ENCODE measurements at regions not wholly inside any gene's neighbourhood (a gene's known extent, or its start where the extent isn't known, plus 50 kb on each side); places are given as distances from the start of the nearest gene placed in this dataset.

DNA sequence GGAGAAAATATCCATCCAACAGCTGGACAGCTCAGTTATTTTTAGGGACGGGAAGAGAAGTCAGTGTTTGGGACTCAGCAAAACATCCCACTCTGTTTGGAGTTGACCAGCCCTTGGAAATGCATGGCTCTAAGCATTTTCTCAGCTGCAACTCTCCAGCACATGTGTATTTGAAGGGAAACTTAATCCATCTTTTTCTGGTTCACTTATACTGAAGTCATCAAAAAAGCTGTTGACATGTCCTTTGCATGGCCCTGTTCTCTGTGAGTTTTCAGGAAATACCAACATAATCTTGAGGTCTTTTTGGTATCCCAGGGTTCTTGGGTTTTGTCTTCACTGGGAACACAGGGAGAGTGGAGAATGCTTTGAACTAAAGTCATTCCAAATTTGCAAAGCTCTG is 91.9 kb upstream of the CELF4 start (continued):
- no peak for TF ChIP-seq STAT1 (IDR thresholded peaks at IDR 0.05; ENCODE audit: unreplicated experiment)
- no peak for TF ChIP-seq NANOG (IDR thresholded peaks at IDR 0.05; ENCODE audit: borderline replicate concordance)
- no peak for TF ChIP-seq EZH2 (IDR thresholded peaks at IDR 0.05; ENCODE audit: low read depth, unreplicated experiment)
- TF ChIP-seq, protein P1, sequence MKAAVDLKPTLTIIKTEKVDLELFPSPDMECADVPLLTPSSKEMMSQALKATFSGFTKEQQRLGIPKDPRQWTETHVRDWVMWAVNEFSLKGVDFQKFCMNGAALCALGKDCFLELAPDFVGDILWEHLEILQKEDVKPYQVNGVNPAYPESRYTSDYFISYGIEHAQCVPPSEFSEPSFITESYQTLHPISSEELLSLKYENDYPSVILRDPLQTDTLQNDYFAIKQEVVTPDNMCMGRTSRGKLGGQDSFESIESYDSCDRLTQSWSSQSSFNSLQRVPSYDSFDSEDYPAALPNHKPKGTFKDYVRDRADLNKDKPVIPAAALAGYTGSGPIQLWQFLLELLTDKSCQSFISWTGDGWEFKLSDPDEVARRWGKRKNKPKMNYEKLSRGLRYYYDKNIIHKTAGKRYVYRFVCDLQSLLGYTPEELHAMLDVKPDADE (IDR thresholded peaks at IDR 0.05), result no peak
- TF ChIP-seq ZNF331 (CRISPR knock-in tag; IDR thresholded peaks at IDR 0.05; ENCODE audit: low read depth), result no peak

DNA sequence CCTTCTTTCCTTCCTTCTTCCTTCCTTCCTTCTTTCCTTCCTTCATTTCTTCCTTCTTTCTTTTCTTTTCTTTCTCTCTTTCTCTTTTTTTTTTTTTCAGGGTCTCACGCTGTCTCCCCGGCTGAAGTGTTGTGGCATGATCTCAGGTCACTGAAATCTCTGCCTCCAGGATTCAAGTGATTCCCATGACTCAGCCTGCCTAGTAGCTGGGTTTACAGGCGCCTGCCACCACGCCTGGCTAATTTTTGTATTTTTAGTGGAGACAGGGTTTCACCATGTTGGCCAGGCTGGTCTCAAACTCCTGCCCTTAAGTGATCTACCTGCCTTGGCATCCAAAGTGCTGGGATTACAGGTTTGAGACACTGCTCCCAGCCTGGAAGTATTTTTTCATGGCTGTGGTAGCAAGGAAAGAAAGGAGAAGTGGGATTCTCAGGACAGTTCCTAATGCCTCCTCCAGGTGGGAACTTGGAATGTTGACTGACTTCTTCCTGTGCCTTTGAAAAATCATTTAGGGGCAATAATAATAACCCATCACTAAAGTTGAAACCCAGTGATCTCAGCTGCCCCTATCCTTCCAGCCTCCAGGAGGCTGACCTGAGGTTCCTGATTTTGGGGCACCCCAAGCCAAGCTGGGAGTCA is 89.3 kb upstream of the CELF4 start:
- Mint-ChIP-seq H3K4me3 (no peak overlapping the region), H3K27ac (no peak overlapping the region), H3K27me3 (ENCODE audit: insufficient read depth, low read depth, poor library complexity) (peaks cover 5% of the 10 kb centered on the region), H3K9me3 (peaks cover 4% of the 10 kb centered on the region; the same call in 1 of the 3 replicates), H3K4me1 (peaks cover 18% of the 10 kb centered on the region), H3K36me3 (ENCODE audit: low read depth) (no peaks in the 10 kb centered on the region; the same call in 2 of the 3 replicates)
- TF ChIP-seq, protein P2, sequence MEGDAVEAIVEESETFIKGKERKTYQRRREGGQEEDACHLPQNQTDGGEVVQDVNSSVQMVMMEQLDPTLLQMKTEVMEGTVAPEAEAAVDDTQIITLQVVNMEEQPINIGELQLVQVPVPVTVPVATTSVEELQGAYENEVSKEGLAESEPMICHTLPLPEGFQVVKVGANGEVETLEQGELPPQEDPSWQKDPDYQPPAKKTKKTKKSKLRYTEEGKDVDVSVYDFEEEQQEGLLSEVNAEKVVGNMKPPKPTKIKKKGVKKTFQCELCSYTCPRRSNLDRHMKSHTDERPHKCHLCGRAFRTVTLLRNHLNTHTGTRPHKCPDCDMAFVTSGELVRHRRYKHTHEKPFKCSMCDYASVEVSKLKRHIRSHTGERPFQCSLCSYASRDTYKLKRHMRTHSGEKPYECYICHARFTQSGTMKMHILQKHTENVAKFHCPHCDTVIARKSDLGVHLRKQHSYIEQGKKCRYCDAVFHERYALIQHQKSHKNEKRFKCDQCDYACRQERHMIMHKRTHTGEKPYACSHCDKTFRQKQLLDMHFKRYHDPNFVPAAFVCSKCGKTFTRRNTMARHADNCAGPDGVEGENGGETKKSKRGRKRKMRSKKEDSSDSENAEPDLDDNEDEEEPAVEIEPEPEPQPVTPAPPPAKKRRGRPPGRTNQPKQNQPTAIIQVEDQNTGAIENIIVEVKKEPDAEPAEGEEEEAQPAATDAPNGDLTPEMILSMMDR (conservative IDR thresholded peaks at IDR 0.05; ENCODE audit: low read depth in 2 of 2), result peak in 1 of 2 experiments; percentile 11; a peak in 1 of 4 replicates
- no peak for TF ChIP-seq EZH2phosphoT487 (IDR thresholded peaks at IDR 0.05; ENCODE audit: unreplicated experiment)
- Histone ChIP-seq H4K20me1 (replicated peaks; ENCODE audit: insufficient read depth) (no peaks in the 10 kb centered on the region), H3K27ac (ENCODE audit: low read depth) (no peak overlapping the region), H3K79me2 (replicated peaks; ENCODE audit: insufficient read depth) (no peaks in the 10 kb centered on the region), H3K4me2 (no peak overlapping the region), H3K4me1 (ENCODE audit: insufficient read depth) (0 out of 2 replicates have a peak, but pooled peaks cover 6% of the 10 kb centered on the region), H2AFZ (no peak overlapping the region), H3K27me3 (ENCODE audit: insufficient read depth) (no peaks in the 10 kb centered on the region), H3F3A (replicated peaks; ENCODE audit: low read depth) (no peaks in the 10 kb centered on the region), H3K36me3 (ENCODE audit: insufficient read depth) (no peaks in the 10 kb centered on the region), H3K9me2 (ENCODE audit: insufficient read depth) (peaks cover 3% of the 10 kb centered on the region; the same call in 1 of the 2 replicates), H3K4me3 (no peak overlapping the region)
- ATAC-seq (no peak), DNase-seq (ENCODE audit: low spot score) (no peak)

DNA sequence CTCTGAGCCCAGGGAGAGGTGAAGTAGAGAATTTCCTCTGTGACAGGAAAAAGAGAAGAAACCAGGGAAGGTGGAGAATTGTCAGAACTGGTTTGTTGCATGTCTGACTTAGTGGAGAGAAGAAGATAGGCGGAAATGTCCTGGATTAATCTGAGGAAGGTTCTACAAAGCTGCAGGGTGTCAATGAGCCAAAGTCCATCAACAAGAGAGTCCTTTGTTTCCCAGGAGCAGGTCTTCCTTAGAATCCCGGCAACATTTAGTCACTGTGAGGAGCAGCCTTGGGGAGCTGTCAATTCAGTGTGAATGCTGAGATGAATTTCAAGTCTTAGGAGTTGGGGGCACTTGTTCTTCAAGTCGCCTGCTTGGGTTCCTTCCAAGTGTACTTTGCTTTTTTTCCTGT is 88.4 kb upstream of the CELF4 start:
- TF ChIP-seq, protein P3, sequence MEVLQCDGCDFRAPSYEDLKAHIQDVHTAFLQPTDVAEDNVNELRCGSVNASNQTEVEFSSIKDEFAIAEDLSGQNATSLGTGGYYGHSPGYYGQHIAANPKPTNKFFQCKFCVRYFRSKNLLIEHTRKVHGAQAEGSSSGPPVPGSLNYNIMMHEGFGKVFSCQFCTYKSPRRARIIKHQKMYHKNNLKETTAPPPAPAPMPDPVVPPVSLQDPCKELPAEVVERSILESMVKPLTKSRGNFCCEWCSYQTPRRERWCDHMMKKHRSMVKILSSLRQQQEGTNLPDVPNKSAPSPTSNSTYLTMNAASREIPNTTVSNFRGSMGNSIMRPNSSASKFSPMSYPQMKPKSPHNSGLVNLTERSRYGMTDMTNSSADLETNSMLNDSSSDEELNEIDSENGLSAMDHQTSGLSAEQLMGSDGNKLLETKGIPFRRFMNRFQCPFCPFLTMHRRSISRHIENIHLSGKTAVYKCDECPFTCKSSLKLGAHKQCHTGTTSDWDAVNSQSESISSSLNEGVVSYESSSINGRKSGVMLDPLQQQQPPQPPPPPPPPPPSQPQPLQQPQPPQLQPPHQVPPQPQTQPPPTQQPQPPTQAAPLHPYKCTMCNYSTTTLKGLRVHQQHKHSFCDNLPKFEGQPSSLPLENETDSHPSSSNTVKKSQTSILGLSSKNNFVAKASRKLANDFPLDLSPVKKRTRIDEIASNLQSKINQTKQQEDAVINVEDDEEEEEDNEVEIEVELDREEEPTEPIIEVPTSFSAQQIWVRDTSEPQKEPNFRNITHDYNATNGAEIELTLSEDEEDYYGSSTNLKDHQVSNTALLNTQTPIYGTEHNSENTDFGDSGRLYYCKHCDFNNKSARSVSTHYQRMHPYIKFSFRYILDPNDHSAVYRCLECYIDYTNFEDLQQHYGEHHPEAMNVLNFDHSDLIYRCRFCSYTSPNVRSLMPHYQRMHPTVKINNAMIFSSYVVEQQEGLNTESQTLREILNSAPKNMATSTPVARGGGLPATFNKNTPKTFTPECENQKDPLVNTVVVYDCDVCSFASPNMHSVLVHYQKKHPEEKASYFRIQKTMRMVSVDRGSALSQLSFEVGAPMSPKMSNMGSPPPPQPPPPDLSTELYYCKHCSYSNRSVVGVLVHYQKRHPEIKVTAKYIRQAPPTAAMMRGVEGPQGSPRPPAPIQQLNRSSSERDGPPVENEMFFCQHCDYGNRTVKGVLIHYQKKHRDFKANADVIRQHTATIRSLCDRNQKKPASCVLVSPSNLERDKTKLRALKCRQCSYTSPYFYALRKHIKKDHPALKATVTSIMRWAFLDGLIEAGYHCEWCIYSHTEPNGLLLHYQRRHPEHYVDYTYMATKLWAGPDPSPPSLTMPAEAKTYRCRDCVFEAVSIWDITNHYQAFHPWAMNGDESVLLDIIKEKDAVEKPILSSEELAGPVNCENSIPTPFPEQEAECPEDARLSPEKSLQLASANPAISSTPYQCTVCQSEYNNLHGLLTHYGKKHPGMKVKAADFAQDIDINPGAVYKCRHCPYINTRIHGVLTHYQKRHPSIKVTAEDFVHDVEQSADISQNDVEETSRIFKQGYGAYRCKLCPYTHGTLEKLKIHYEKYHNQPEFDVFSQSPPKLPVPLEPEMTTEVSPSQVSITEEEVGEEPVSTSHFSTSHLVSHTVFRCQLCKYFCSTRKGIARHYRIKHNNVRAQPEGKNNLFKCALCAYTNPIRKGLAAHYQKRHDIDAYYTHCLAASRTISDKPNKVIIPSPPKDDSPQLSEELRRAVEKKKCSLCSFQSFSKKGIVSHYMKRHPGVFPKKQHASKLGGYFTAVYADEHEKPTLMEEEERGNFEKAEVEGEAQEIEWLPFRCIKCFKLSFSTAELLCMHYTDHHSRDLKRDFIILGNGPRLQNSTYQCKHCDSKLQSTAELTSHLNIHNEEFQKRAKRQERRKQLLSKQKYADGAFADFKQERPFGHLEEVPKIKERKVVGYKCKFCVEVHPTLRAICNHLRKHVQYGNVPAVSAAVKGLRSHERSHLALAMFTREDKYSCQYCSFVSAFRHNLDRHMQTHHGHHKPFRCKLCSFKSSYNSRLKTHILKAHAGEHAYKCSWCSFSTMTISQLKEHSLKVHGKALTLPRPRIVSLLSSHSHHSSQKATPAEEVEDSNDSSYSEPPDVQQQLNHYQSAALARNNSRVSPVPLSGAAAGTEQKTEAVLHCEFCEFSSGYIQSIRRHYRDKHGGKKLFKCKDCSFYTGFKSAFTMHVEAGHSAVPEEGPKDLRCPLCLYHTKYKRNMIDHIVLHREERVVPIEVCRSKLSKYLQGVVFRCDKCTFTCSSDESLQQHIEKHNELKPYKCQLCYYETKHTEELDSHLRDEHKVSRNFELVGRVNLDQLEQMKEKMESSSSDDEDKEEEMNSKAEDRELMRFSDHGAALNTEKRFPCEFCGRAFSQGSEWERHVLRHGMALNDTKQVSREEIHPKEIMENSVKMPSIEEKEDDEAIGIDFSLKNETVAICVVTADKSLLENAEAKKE (CRISPR knock-in tag; IDR thresholded peaks at IDR 0.05), result peak; percentile 67; the same call in 1 of the 2 replicates
- no peak for TF ChIP-seq CREB1 (CRISPR knock-in tag; IDR thresholded peaks at IDR 0.05; ENCODE audit: low read depth)
- H3K4me1 ChIP-seq (ENCODE audit: insufficient read depth), result 0 out of 2 replicates have a peak, but pooled peaks cover 6% of the 10 kb centered on the region
- peaks cover 10% of the 10 kb centered on the region for H3K4me1 Mint-ChIP-seq
- H4K20me1 ChIP-seq (replicated peaks; ENCODE audit: insufficient read depth), result no peaks in the 10 kb centered on the region
- H3K27me3 Mint-ChIP-seq (ENCODE audit: insufficient read depth, low read depth, poor library complexity), result peaks cover 5% of the 10 kb centered on the region
- no peak overlapping the region for H3K27ac Mint-ChIP-seq
- peaks cover 4% of the 10 kb centered on the region; the same call in 2 of the 3 replicates for H3K36me3 Mint-ChIP-seq (ENCODE audit: low read depth)
- peaks cover 3% of the 10 kb centered on the region; the same call in 1 of the 2 replicates for H3K9me2 ChIP-seq (ENCODE audit: insufficient read depth)
- H3K4me3 ChIP-seq, result no peak overlapping the region
- no peaks in the 10 kb centered on the region for H3F3A ChIP-seq (replicated peaks; ENCODE audit: low read depth)
- no peak overlapping the region for H3K27ac ChIP-seq (ENCODE audit: low read depth)
- 0 out of 2 replicates have a peak, but pooled peaks cover under 1% of the 10 kb centered on the region for H3K36me3 ChIP-seq (ENCODE audit: insufficient read depth)
- H2AFZ ChIP-seq, result 0 out of 2 replicates have a peak overlapping the region, but pooled peaks have one; percentile 45
- no peak overlapping the region for H3K4me2 ChIP-seq
- no peak overlapping the region for H3K4me3 Mint-ChIP-seq
- no peaks in the 10 kb centered on the region for H3K27me3 ChIP-seq (ENCODE audit: insufficient read depth)
- DNase-seq (ENCODE audit: low spot score), result no peak
- no peaks in the 10 kb centered on the region for H3K79me2 ChIP-seq (replicated peaks; ENCODE audit: insufficient read depth)
- H3K9me3 Mint-ChIP-seq, result peaks cover 10% of the 10 kb centered on the region
- ATAC-seq, result peak; percentile 61

All from GM23338 (cell line).